HCT116 (cell line): ENCODE measurements at regions not wholly inside any gene's neighbourhood (a gene's known extent, or its start where the extent isn't known, plus 50 kb on each side); places are given as distances from the start of the nearest gene placed in this dataset.

Experiments
- ATAC-seq: fragments of 200-7000 bp; cut with Tn5 transposase; 2 replicates; pipeline ENCODE4 v1.9.1; 2020; ENCODE audit warnings: mild to moderate bottlenecking, moderate library complexity
- BruUV-seq: library from RNA; stranded (reverse); fragments of 400-500 nt; replicated peaks from 2 replicates; lab custom pipeline; 2021; lab: Mats Ljungman, UMichigan
- CTCF ChIA-PET: fragments of 300-600 bp; sonication (Branson Sonifier 250); formaldehyde crosslinking; loops from one replicate; lab custom pipeline; 2021; ENCODE audit warnings: antibody characterized with exemption; lab: Charles Lee
- POLR2A ChIA-PET: fragments of 300-600, 350-600 bp; sonication (Branson Sonifier 250); formaldehyde crosslinking; loops from one replicate; lab custom pipeline; 2021; ENCODE audit warnings: antibody characterized with exemption; lab: Charles Lee
- RAD21 ChIA-PET, 2 experiments: fragments of 300-600 bp; sonication (Branson Sonifier 250); formaldehyde crosslinking; loops; one replicate each; lab custom pipeline; 2023; ENCODE audit warnings: low total read pairs in 2 of 2; ENCODE audit not compliant: uncharacterized antibody in 2 of 2, unreplicated experiment in 2 of 2, low non-redundant PET in 1 of 2; lab: Charles Lee
- DNase-seq: peaks from one replicate; pipeline ENCODE4 v3.0.0-alpha.2; 2010; ENCODE audit warnings: low read depth, low spot score
- H2AFZ ChIP-seq: fragments of 200-600 bp; shearing (Covaris generic), sonication (generic); 2 replicates; pipeline ENCODE4 v1.6.1; 2017; ENCODE audit warnings: low read depth, mixed run types, mixed read lengths, antibody characterized with exemption, low read length; ENCODE audit not compliant: poor library complexity, severe bottlenecking
- H3K27ac ChIP-seq: 2 replicates; pipeline ENCODE4 v1.5.1; 2012; ENCODE audit warnings: low read depth, low read length
- H3K27me3 ChIP-seq: fragments of 200-600 bp; sonication (generic); 2 replicates; pipeline ENCODE4 v1.6.1; 2016; ENCODE audit warnings: mixed run types, low read length, mixed read lengths; ENCODE audit not compliant: insufficient read depth
- H3K36me3 ChIP-seq, 2 experiments: fragments of 200-500 bp in 1 of 2; fragments of 200-600 bp in 1 of 2; sonication (Bioruptor generic) in 1 of 2; sonication (generic) in 1 of 2; 2 replicates each; pipeline versions ENCODE4 v1.5.1 to v1.6.1; 2014 to 2016; ENCODE audit warnings: low read length in 2 of 2, inconsistent platforms in 1 of 2, mixed read lengths in 1 of 2, mixed run types in 1 of 2; ENCODE audit not compliant: insufficient read depth in 2 of 2, control insufficient read depth in 1 of 2
- H3K4me1 ChIP-seq, 2 experiments: fragments of 200-600 bp in 1 of 2; sonication (generic) in 1 of 2; 2 replicates each; pipeline versions ENCODE4 v1.5.1 to v1.6.1; 2012 to 2017; ENCODE audit warnings: low read length in 2 of 2, inconsistent platforms in 1 of 2, mild to moderate bottlenecking in 1 of 2, mixed read lengths in 1 of 2, mixed run types in 1 of 2, moderate library complexity in 1 of 2; ENCODE audit not compliant: insufficient read depth in 2 of 2, control insufficient read depth in 1 of 2
- H3K4me2 ChIP-seq: fragments of 200-600 bp; sonication (generic); 2 replicates; pipeline ENCODE4 v1.6.1; 2017; ENCODE audit warnings: mixed run types, low read length, mixed read lengths
- H3K4me3 ChIP-seq, 2 experiments: fragments of 200-600 bp in 1 of 2; sonication (generic) in 1 of 2; replicated peaks in 1 of 2; 2 replicates each; pipeline ENCODE4 v1.5.1; 2011 to 2016; ENCODE audit warnings: low read length in 2 of 2, control low read depth in 1 of 2, low read depth in 1 of 2, mild to moderate bottlenecking in 1 of 2, mixed read lengths in 1 of 2, mixed run types in 1 of 2
- H3K79me2 ChIP-seq: fragments of 200-600 bp; sonication (generic); 2 replicates; pipeline ENCODE4 v1.6.1; 2017; ENCODE audit warnings: mild to moderate bottlenecking, mixed run types, low read length, moderate library complexity, mixed read lengths; ENCODE audit not compliant: insufficient read depth
- H3K9ac ChIP-seq: fragments of 200-600 bp; sonication (generic); 2 replicates; pipeline ENCODE4 v1.6.1; 2016; ENCODE audit warnings: low read length, mixed read lengths
- H3K9me2 ChIP-seq: fragments of 200-600 bp; sonication (generic), shearing (Covaris generic); 2 replicates; pipeline ENCODE4 v1.6.1; 2017; ENCODE audit warnings: mixed run types, mild to moderate bottlenecking, moderate library complexity; ENCODE audit not compliant: insufficient read depth
- H3K9me3 ChIP-seq, 2 experiments: fragments of 200-500 bp in 1 of 2; fragments of 200-600 bp in 1 of 2; sonication (Bioruptor generic) in 1 of 2; sonication (generic) in 1 of 2; 2 replicates each; pipeline ENCODE4 v1.6.1; 2014 to 2017; ENCODE audit warnings: low read length in 2 of 2, mixed read lengths in 2 of 2, inconsistent platforms in 1 of 2, low read depth in 1 of 2, mild to moderate bottlenecking in 1 of 2, mixed run types in 1 of 2, moderate library complexity in 1 of 2; ENCODE audit not compliant: control insufficient read depth in 1 of 2, insufficient read depth in 1 of 2
- H4K20me1 ChIP-seq: fragments of 200-600 bp; sonication (generic), shearing (Covaris generic); 2 replicates; pipeline ENCODE4 v1.6.1; 2017; ENCODE audit warnings: mixed run types, mild to moderate bottlenecking, moderate library complexity; ENCODE audit not compliant: insufficient read depth
- CBX3 ChIP-seq: IDR thresholded peaks from 2 replicates; pipeline ENCODE4 v1.6.1; 2012; ENCODE audit warnings: low read depth
- CTCF ChIP-seq, 3 experiments: fragments of 200-600 bp in 1 of 3; sonication (generic) in 1 of 3; IDR thresholded peaks in 2 of 3; conservative IDR thresholded peaks in 1 of 3; 2 replicates each; pipeline ENCODE4 v1.5.1; 2012 to 2017; ENCODE audit warnings: low read depth in 2 of 3, low read length in 2 of 3, antibody characterized with exemption in 1 of 3, borderline replicate concordance in 1 of 3, control low read depth in 1 of 3, mild to moderate bottlenecking in 1 of 3, mixed read lengths in 1 of 3, mixed run types in 1 of 3, moderate library complexity in 1 of 3; ENCODE audit not compliant: insufficient read depth in 1 of 3
- FOSL1 ChIP-seq: IDR thresholded peaks from 2 replicates; pipeline ENCODE4 v1.6.1; 2012; ENCODE audit warnings: low read depth
- MAX ChIP-seq: IDR thresholded peaks from 2 replicates; pipeline ENCODE4 v1.6.1; 2012
- POLR2A ChIP-seq: IDR thresholded peaks from 2 replicates; pipeline ENCODE4 v1.7.0; 2011; ENCODE audit warnings: borderline replicate concordance; ENCODE audit not compliant: insufficient read depth, insufficient read length; ENCODE audit errors: extremely low read depth
- POLR2AphosphoS5 ChIP-seq: IDR thresholded peaks from 2 replicates; pipeline ENCODE4 v1.6.1; 2011; ENCODE audit warnings: mild to moderate bottlenecking, low read depth, low read length, moderate library complexity
- RAD21 ChIP-seq: IDR thresholded peaks from 2 replicates; pipeline ENCODE4 v1.6.1; 2012; ENCODE audit warnings: low read depth, mild to moderate bottlenecking
- SIN3A ChIP-seq: IDR thresholded peaks from 2 replicates; pipeline ENCODE4 v1.6.1; 2012; ENCODE audit warnings: low read depth
- SP1 ChIP-seq: IDR thresholded peaks from 2 replicates; pipeline ENCODE4 v1.6.1; 2012; ENCODE audit warnings: low read depth
- SRF ChIP-seq: IDR thresholded peaks from 2 replicates; pipeline ENCODE4 v1.6.1; 2012; ENCODE audit warnings: low read depth
- TCF7L2 ChIP-seq: IDR thresholded peaks from 2 replicates; pipeline ENCODE4 v1.7.0; 2011; ENCODE audit warnings: borderline replicate concordance, inconsistent platforms; ENCODE audit not compliant: insufficient read depth, insufficient read length; ENCODE audit errors: extremely low read depth
- YY1 ChIP-seq: IDR thresholded peaks from 2 replicates; pipeline ENCODE4 v1.6.1; 2011; ENCODE audit warnings: low read length, low read depth, moderate library complexity, mild to moderate bottlenecking; ENCODE audit not compliant: insufficient replicate concordance; ENCODE audit errors: extremely low read depth
- ZFX ChIP-seq: fragments of 450-650 bp; IDR thresholded peaks from 2 replicates; pipeline ENCODE4 v1.6.1; 2017
- intact Hi-C: fragments of 100-400 bp; cut with micrococcal nuclease; formaldehyde crosslinking; loops from 2 replicates; pipeline ENCODE4 v1.10.0; 2022

- Histone ChIP-seq H3K9me2 (no peaks in the 10 kb centered on the region), H3K4me2 (no peak overlapping the region), H3K27ac (no peak overlapping the region), H3K9me3 (no peaks in the 10 kb centered on the region), H3K27me3 (no peaks in the 10 kb centered on the region), H4K20me1 (no peaks in the 10 kb centered on the region), H2AFZ (no peak overlapping the region), H3K9ac (no peak overlapping the region), H3K4me1 (no peaks in the 10 kb centered on the region), H3K4me3 (no peak overlapping the region), H3K36me3 (no peaks in the 10 kb centered on the region)
- intact Hi-C loops, result no loop called here
- CTCF ChIA-PET, result no interaction called here
- POLR2A ChIA-PET, result no interaction called here
- ATAC-seq (no peak; the same call in 1 of the 2 replicates), DNase-seq (no peak)
- RAD21 ChIA-PET, result no interaction called here
- BruUV-seq, result no TSS peak
- TF ChIP-seq SIN3A, result no peak
- no peak for TF ChIP-seq SRF
- TF ChIP-seq SP1, result no peak
- TF ChIP-seq RAD21, result no peak
- no peak for TF ChIP-seq POLR2AphosphoS5
- TF ChIP-seq CBX3, result no peak
- TF ChIP-seq, all 23 proteins: peak for 0
- H3K79me2 ChIP-seq, result no peaks in the 10 kb centered on the region
Measured at GRCh38 chr20:5480824-5481600, 129.8 kb downstream of the GPCPD1 start.

GRCh38 chr20:5474646-5475550 lies 135.9 kb downstream of the GPCPD1 start:
- Histone ChIP-seq H3K9ac (no peak overlapping the region), H3K9me3 (no peaks in the 10 kb centered on the region), H3K79me2 (no peaks in the 10 kb centered on the region), H3K27ac (no peak overlapping the region), H3K9me2 (no peaks in the 10 kb centered on the region), H2AFZ (no peak overlapping the region), H3K4me1 (no peaks in the 10 kb centered on the region), H3K27me3 (no peaks in the 10 kb centered on the region), H3K36me3 (no peaks in the 10 kb centered on the region), H3K4me3 (no peak overlapping the region), H4K20me1 (no peaks in the 10 kb centered on the region), H3K4me2 (no peak overlapping the region)
- TF ChIP-seq CTCF (IDR thresholded peaks at IDR 0.05 in 2 of 3, conservative IDR thresholded peaks at IDR 0.05 in 1 of 3; ENCODE audit: borderline replicate concordance in 1 of 3, insufficient read depth in 1 of 3, low read depth in 2 of 3, low read length in 2 of 3) (no peak), ZFX (no peak), YY1 (no peak), POLR2A (no peak), SIN3A (no peak), MAX (no peak), TCF7L2 (no peak), FOSL1 (no peak), RAD21 (no peak)
- DNase-seq, result no peak
- ATAC-seq, result no peak
- BruUV-seq, result no TSS peak
- POLR2A ChIA-PET, result no interaction called here
- intact Hi-C loops, result no loop called here
- CTCF ChIA-PET, result no interaction called here
- RAD21 ChIA-PET, result no interaction called here
